ENCODE measurements at regions not wholly inside any gene's neighbourhood (a gene's known extent, or its start where the extent isn't known, plus 50 kb on each side); places are given as distances from the start of the nearest gene placed in this dataset.

GRCh38 chr18:8520266-8520665, 89.0 kb upstream of the RAB12 start:
- WGBS = 99% methylated on average over 1 of the region's 1 CpG
- TF ChIP-seq, protein P1, sequence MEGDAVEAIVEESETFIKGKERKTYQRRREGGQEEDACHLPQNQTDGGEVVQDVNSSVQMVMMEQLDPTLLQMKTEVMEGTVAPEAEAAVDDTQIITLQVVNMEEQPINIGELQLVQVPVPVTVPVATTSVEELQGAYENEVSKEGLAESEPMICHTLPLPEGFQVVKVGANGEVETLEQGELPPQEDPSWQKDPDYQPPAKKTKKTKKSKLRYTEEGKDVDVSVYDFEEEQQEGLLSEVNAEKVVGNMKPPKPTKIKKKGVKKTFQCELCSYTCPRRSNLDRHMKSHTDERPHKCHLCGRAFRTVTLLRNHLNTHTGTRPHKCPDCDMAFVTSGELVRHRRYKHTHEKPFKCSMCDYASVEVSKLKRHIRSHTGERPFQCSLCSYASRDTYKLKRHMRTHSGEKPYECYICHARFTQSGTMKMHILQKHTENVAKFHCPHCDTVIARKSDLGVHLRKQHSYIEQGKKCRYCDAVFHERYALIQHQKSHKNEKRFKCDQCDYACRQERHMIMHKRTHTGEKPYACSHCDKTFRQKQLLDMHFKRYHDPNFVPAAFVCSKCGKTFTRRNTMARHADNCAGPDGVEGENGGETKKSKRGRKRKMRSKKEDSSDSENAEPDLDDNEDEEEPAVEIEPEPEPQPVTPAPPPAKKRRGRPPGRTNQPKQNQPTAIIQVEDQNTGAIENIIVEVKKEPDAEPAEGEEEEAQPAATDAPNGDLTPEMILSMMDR (IDR thresholded peaks at IDR 0.05; ENCODE audit: low read depth, low read length, missing input control) = no peak
- TF ChIP-seq JUND (IDR thresholded peaks at IDR 0.05) = no peak
- no peak for TF ChIP-seq YY1 (IDR thresholded peaks at IDR 0.05)
- TF ChIP-seq SP1 (IDR thresholded peaks at IDR 0.05) = no peak
- no peak for TF ChIP-seq FOXA2 (IDR thresholded peaks at IDR 0.05)
- TF ChIP-seq REST (IDR thresholded peaks at IDR 0.05) = no peak
- no peak for TF ChIP-seq ATF3 (IDR thresholded peaks at IDR 0.05)
- TF ChIP-seq, protein P2, sequence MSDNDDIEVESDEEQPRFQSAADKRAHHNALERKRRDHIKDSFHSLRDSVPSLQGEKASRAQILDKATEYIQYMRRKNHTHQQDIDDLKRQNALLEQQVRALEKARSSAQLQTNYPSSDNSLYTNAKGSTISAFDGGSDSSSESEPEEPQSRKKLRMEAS (IDR thresholded peaks at IDR 0.05) = no peak
- no peak for TF ChIP-seq TAF1 (conservative IDR thresholded peaks at IDR 0.05)
- no peak for TF ChIP-seq HNF4A (conservative IDR thresholded peaks at IDR 0.05)
- no peak for TF ChIP-seq RAD21 (IDR thresholded peaks at IDR 0.05)
- TF ChIP-seq FOXA1 (IDR thresholded peaks at IDR 0.05) = no peak
- no peak for TF ChIP-seq NR2F2 (IDR thresholded peaks at IDR 0.05)
- no peak for TF ChIP-seq GABPA (IDR thresholded peaks at IDR 0.05 in 1 of 2, conservative IDR thresholded peaks at IDR 0.05 in 1 of 2)
- no peak for TF ChIP-seq EGR1 (IDR thresholded peaks at IDR 0.05; ENCODE audit: low read depth in 2 of 2)
- no peak for TF ChIP-seq RXRA (IDR thresholded peaks at IDR 0.05)
- TF ChIP-seq HNF4G (IDR thresholded peaks at IDR 0.05) = no peak
- TF ChIP-seq ZBTB33 (IDR thresholded peaks at IDR 0.05) = no peak
- H3K4me3 ChIP-seq (ENCODE audit: low read depth in 1 of 3, low read length in 3 of 3) = no peak overlapping the region

More at GRCh38 chr18:8520266-8520665, 89.0 kb upstream of the RAB12 start:
- Histone ChIP-seq H3K27me3 (ENCODE audit: control insufficient read depth in 4 of 4, insufficient read depth in 4 of 4, low read length in 3 of 4) (peaks cover 0 to 12% (median 0%) of the 10 kb centered on the region in 4 donors), H3K4me1 (ENCODE audit: control insufficient read depth in 4 of 4, insufficient read depth in 4 of 4, low read length in 3 of 4) (no peaks in the 10 kb centered on the region), H3K9me3 (ENCODE audit: control insufficient read depth in 4 of 4, low read length in 3 of 4) (peaks cover 0 to 6% (median 1%) of the 10 kb centered on the region in 4 donors), H3K36me3 (ENCODE audit: control insufficient read depth in 4 of 4, insufficient read depth in 3 of 4, low read depth in 1 of 4, low read length in 3 of 4) (no peaks in the 10 kb centered on the region), H3K9ac (ENCODE audit: low read depth in 1 of 2, low read length in 2 of 2) (no peak overlapping the region), H3K27ac (ENCODE audit: low read depth in 1 of 2, low read length in 2 of 2) (no peak overlapping the region)
- DNase-seq (ENCODE audit: low spot score) = no peak

Measured in liver (tissue), 8 donors.